Ureter (tissue), 1 donor: ENCODE measurements at regions not wholly inside any gene's neighbourhood (a gene's known extent, or its start where the extent isn't known, plus 50 kb on each side); places are given as distances from the start of the nearest gene placed in this dataset.
"Not testable (repeated sequence)": the region's sequence is repeated elsewhere in the genome, so short reads cannot be mapped to it uniquely, and the experiment has no call there.

Source experiments
- DNase-seq: peaks from one replicate; pipeline ENCODE4 v3.0.0-alpha.2; 2020; ENCODE audit warnings: low spot score
- donor health status: DM: yes; HTN: yes; CAD: no.

- no peak for DNase-seq
These were observed 625.6 kb downstream of the BCOR start for GRCh38 chrX:39472161-39472560.

DNA sequence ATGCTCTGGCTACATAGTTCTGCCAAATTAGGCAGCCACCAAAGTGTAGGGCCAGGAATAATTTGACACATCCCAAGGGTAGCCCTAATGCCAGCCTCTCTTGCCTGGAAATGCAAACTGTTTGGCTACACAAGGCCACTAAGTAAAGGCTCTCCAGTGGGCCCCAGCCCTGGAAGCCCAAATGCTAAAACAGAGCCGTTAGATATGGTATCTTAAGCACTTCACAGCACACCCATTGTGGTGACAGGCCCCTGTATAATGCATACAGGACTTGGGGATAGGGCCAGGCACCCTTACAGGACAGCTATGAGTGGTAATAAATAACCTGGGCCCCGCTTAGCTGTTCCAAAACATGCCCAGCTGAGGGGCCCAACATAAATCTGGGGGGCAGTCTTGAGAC is 623.9 kb downstream of the BCOR start:
- DNase-seq: no peak

- no peak for DNase-seq
These were observed 622.4 kb downstream of the BCOR start for GRCh38 chrX:39475372-39475771.

DNA sequence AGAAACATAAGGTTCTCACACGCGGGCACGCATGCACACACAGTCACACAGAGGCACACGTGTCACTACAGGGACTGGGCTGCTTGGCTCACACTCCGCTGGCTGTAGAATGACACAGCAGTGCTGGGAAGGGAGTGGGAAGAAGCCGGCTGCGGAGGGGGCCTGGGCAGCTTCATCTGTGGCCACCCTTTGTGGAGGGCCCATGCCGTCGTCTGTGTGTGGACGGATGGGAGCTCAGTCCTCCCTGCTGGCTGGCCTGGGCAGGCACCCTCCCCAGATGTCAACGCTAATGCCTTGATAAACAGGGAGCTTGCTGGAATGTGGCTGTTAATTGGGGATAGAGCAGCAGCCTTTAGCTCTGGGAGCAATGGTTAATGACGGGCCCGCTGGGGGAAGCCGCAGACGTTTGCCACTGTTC is 621.1 kb downstream of the BCOR start:
- no peak for DNase-seq

- DNase-seq: no peak
These were observed 620.6 kb downstream of the BCOR start for GRCh38 chrX:39477031-39477761.

GRCh38 chrX:39477762-39478120 is 620.0 kb downstream of the BCOR start:
- DNase-seq: peak; percentile 53

GRCh38 chrX:39479856-39480255 is 617.9 kb downstream of the BCOR start:
- DNase-seq: no peak

GRCh38 chrX:39480963-39481362 is 616.8 kb downstream of the BCOR start:
- no peak for DNase-seq

GRCh38 chrX:39481621-39482020 is 616.1 kb downstream of the BCOR start:
- no peak for DNase-seq

- DNase-seq: no peak
These were observed 613.3 kb downstream of the BCOR start for GRCh38 chrX:39484159-39485068.

DNA sequence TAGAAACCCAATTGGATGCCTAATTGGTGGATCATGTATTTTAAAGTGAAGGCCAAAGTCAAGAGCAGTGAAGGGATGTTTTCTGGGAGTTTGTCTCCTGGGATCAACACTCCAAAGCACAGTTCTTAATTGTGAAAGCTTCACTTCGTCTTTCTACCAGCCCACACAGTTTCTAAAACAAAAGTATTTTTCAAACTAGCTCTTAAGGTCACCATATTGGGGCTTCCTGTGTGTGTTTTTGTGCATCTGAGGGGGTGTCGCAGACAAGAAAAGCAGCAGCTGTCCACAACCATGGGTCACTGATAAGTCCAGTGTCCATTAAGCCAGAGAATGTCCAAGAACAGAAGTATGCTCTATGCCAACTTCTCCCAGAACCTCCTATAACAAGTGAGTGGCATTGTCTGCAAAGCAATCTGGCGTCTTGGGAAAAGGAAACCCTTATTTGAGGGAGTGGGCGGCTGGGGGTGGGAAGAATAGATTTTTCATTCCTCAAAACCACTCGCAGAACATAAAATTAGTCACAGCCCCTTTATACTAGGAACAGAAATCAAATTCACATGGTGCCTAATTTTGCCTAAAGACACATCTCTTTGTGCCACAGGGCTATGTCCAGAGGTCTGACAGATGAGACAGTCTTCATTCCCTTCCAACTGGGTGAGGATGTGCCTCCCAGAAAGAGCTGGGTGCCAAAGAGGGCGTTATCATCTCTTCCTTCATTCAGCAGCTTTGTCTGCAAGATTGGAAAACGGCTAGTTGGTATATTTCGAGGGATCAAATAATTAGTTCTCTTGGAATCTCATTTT is 610.4 kb downstream of the BCOR start:
- DNase-seq: no peak

DNA sequence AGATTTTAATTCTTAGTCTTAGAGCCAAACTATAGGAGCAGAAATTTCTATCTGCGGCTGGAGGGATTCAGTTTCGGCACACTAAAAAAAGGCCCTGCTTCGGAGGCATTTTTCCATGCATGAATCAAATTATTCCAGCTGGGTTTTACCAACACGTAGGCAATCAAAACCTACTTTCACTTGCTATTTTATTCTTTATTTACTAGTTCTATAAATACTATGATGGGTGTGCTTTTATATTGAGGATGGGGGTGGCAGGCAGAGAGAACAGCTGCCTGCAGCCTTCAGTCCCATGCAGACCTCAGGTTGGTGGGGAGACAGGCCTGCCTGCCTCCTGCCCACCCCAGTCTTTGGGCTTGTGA is 609.8 kb downstream of the BCOR start:
- no peak for DNase-seq

DNA sequence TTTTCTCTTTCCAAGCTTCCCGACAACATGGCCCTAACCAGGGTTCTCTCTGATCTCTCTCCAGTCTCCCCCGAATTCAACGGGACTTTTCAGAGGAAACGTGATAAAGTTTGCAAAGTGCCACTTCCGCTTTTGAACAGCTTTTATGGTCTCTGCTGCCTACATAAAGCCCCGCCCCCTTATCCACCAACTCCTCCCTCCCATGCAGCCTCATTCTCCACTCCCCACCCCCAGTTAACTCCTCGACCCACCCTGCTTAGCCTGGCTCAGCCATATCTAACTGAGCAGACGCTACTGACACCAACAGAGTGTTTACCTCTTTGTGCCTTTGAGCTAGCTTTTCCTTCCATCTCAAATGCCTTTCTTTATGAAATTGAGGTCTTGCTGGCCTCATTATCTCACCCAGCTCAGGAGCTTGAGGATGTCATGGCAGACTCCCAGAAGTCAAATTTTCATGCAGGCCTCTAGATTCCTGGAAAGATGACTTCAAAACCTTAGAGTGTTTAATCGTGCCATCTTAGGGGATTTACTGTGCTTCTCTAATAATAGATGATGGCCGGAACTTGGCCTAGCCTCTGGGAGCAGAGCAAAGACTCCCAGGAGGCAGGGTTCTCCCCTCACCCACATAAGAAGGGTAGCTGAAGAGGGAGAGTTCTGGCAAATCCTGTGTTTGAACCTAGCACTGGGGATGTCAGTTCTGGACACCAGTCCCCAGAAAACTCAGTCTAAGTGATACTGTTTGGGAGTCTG is 606.0 kb downstream of the BCOR start:
- no peak for DNase-seq

DNA sequence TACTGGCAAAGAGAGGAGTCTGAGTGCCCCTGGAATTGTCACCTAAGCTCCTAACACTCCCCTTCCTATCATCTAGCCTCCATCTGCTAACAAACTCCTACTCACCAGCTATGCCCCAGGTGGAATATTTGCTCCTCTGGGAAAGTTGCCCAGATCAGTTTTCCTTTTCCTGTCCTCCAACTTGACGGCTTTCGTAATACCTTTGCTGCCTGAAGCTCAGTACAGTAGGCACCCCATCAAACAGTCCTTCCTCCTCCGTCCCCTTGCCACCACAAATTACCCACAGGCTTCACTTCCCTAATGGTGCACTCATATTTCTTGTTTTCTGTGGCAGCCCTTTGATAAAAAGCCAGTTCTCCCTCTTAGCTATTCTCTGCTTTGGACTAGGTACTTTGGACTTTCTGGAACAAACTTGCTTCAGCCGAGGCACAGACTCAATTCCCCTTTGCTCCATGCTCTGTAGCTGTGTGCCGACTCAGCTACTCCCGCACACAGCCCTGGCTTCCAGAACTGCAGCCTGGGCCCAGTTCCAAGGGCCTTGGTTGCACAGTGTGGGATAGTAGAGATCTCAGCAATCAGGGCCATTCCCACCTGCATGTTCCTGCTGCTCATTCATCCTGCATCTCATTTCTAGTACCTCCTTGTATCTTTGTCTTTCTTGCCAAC is 605.1 kb downstream of the BCOR start:
- DNase-seq: no peak

GRCh38 chrX:39493168-39493567 is 604.6 kb downstream of the BCOR start:
- DNase-seq: no peak

DNA sequence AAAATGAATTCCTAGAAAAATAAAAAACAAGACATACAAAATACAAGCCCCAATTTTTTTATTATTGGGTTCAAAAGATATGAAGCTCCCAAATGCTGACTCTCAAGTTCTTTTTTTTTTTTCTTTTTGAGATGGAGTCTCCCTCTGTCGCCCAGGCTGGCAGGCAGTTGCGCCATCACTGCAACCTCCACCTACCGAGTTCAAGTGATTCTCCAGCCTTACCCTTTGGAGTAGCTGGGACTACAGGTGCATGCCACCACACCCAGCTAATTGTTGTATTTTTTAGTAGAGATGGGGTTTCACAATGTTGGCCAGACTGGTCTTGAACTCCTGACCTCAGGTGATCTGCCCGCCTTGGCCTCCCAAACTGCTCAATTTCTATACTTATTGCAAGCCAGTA is 600.6 kb downstream of the BCOR start:
- not testable (repeated sequence) for DNase-seq

DNA sequence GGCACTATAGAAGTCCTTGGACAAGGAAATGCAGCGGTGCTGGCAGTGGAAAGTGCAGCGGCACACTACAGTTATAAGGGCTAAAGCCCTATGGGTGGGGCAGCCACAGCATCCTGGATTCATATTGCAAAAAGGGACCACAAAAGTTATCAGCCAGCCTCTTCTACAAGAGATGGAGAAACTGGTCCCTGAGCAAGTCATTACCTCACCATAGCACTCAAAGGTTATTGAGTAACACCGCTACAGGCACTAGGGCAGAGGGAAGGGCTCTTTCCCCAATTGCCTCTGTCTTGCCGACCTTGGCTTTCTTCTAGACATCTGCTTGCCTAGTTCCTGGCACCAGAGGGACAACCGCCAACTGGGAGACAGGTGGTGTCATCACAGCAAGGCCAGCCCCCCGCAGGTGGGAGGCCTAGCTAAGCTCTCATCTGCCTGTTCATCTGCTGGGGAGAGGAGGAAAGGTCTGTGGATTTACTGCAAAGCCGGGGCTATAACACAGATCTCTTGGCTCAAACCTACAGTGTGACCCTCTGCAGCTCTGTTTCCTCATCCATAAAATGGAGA is 600.0 kb downstream of the BCOR start:
- DNase-seq: no peak

- DNase-seq: no peak
These were observed 597.8 kb downstream of the BCOR start for GRCh38 chrX:39499996-39500395.

GRCh38 chrX:39501822-39502221 is 595.9 kb downstream of the BCOR start:
- DNase-seq: no peak

- no peak for DNase-seq
These were observed 595.3 kb downstream of the BCOR start for GRCh38 chrX:39502486-39502885.

DNA sequence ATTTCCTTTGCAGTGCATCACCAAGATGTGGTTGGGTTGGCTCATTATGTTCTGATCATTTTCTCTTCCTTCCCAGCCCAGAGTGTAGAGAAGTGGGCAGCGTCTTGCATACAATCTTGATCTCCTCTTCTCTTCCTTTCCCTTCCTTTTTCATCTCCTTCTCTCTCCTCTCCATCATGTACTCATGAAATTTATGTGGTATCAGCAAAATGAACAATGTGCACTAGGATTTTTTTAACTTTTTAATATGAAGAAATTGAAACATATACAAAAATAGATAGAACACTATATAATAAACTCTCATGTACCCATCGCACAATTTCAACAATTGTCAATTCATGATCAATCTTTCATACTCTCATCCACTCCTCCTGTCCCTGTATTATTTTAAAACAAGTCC is 593.5 kb downstream of the BCOR start:
- no peak for DNase-seq
